Endothelial cell of umbilical vein (primary cell): ENCODE measurements at regions not wholly inside any gene's neighbourhood (a gene's known extent, or its start where the extent isn't known, plus 50 kb on each side); places are given as distances from the start of the nearest gene placed in this dataset.

Experiments
- BruUV-seq: library from RNA; stranded (reverse); fragments of 400-500 nt; replicated peaks from 2 replicates; lab custom pipeline; 2021; lab: Mats Ljungman, UMichigan
- CTCF ChIA-PET: fragments of 300-600, 350-600 bp; sonication (Branson Sonifier 250); formaldehyde crosslinking; loops from one replicate; lab custom pipeline; 2021; ENCODE audit warnings: antibody characterized with exemption, inconsistent platforms; lab: Charles Lee
- POLR2A ChIA-PET: fragments of 300-600, 350-600 bp; sonication (Branson Sonifier 250); formaldehyde crosslinking; loops from one replicate; lab custom pipeline; 2021; ENCODE audit warnings: antibody characterized with exemption, inconsistent platforms; lab: Charles Lee
- DNase-seq: peaks from one replicate; pipeline ENCODE4 v3.0.0-alpha.2; 2011; ENCODE audit warnings: low read depth, low spot score
- FAIRE-seq: peaks from 2 replicates; lab custom pipeline; 2011; peaks lifted over from hg19 to GRCh38; lab: Jason Lieb, UNC
- H2AFZ ChIP-seq: 2 replicates; pipeline ENCODE4 v1.6.0; 2012; ENCODE audit warnings: low read depth, low read length, control low read depth, inconsistent platforms
- H3K27ac ChIP-seq: 2 replicates; pipeline ENCODE4 v1.5.1; 2011; ENCODE audit warnings: low read depth, mild to moderate bottlenecking, control low read depth, low read length, moderate library complexity; ENCODE audit not compliant: insufficient read depth
- H3K27me3 ChIP-seq, 2 experiments: 2 replicates each; pipeline versions ENCODE4 v1.6.0 to v1.6.1; 2011; ENCODE audit warnings: low read length in 2 of 2, mixed read lengths in 1 of 2; ENCODE audit not compliant: control insufficient read depth in 2 of 2, insufficient read depth in 2 of 2
- H3K36me3 ChIP-seq, 2 experiments: 2 replicates in 1 of 2; 3 replicates in 1 of 2; pipeline ENCODE4 v1.5.1; 2011; ENCODE audit warnings: low read length in 2 of 2, mild to moderate bottlenecking in 1 of 2, moderate library complexity in 1 of 2; ENCODE audit not compliant: control insufficient read depth in 2 of 2, insufficient read depth in 2 of 2; ENCODE audit errors: extremely low read depth in 1 of 2
- H3K4me1 ChIP-seq: 3 replicates; pipeline ENCODE4 v1.5.1; 2011; ENCODE audit warnings: mild to moderate bottlenecking, low read length; ENCODE audit not compliant: control insufficient read depth, insufficient read depth; ENCODE audit errors: extremely low read depth
- H3K4me2 ChIP-seq: 2 replicates; pipeline ENCODE4 v1.6.1; 2011; ENCODE audit warnings: low read length, control low read depth, mixed read lengths; ENCODE audit not compliant: insufficient read depth
- H3K4me3 ChIP-seq, 3 experiments: fragments of 200-600 bp in 1 of 3; sonication (generic), shearing (Covaris generic) in 1 of 3; replicated peaks in 1 of 3; 2 replicates each; pipeline ENCODE4 v1.5.1; 2011 to 2016; ENCODE audit warnings: control low read depth in 3 of 3, low read length in 3 of 3, mild to moderate bottlenecking in 2 of 3, inconsistent platforms in 1 of 3, low read depth in 1 of 3, moderate library complexity in 1 of 3; ENCODE audit not compliant: insufficient read depth in 1 of 3
- H3K79me2 ChIP-seq: 2 replicates; pipeline ENCODE4 v1.6.0; 2012; ENCODE audit warnings: low read length, inconsistent platforms; ENCODE audit not compliant: control insufficient read depth, insufficient read depth
- H3K9ac ChIP-seq: replicated peaks from 2 replicates; pipeline ENCODE3; 2011; ENCODE audit warnings: low read length, control low read depth; ENCODE audit not compliant: insufficient read depth; ENCODE audit errors: extremely low read depth
- H3K9me1 ChIP-seq: replicated peaks from 3 replicates; pipeline ENCODE4 v1.6.0; 2011; ENCODE audit warnings: mild to moderate bottlenecking, low read length; ENCODE audit not compliant: control insufficient read depth, insufficient read depth; ENCODE audit errors: extremely low read depth
- H3K9me3 ChIP-seq: replicated peaks from 2 replicates; pipeline ENCODE4 v1.5.1; 2012; ENCODE audit warnings: low read length, inconsistent platforms; ENCODE audit not compliant: control insufficient read depth, insufficient read depth
- H4K20me1 ChIP-seq: replicated peaks from 2 replicates; pipeline ENCODE3; 2011; ENCODE audit warnings: mild to moderate bottlenecking, low read length; ENCODE audit not compliant: control insufficient read depth, insufficient read depth; ENCODE audit errors: extremely low read depth
- EZH2 ChIP-seq: IDR thresholded peaks from 2 replicates; pipeline ENCODE4 v1.6.1; 2012; ENCODE audit warnings: borderline replicate concordance, low read depth, mild to moderate bottlenecking, moderate library complexity, low read length, inconsistent platforms; ENCODE audit not compliant: severe bottlenecking
- FOS ChIP-seq: IDR thresholded peaks from 2 replicates; pipeline ENCODE4 v1.6.1; 2011; ENCODE audit warnings: mild to moderate bottlenecking, low read length, moderate library complexity, borderline replicate concordance; ENCODE audit not compliant: insufficient read depth
- GATA2 ChIP-seq: IDR thresholded peaks from 2 replicates; pipeline ENCODE4 v1.7.0; 2011; ENCODE audit warnings: low read depth, mild to moderate bottlenecking, moderate library complexity, mixed read lengths, low read length; ENCODE audit not compliant: insufficient read length, insufficient read depth
- JUN ChIP-seq: IDR thresholded peaks from 2 replicates; pipeline ENCODE4 v1.6.1; 2011; ENCODE audit warnings: borderline replicate concordance, low read depth; ENCODE audit not compliant: insufficient read length, insufficient read depth
- MYC ChIP-seq: IDR thresholded peaks from one replicate; pipeline ENCODE4 v1.6.1; 2011; ENCODE audit warnings: mild to moderate bottlenecking, low read depth, low read length
- POLR2A ChIP-seq: IDR thresholded peaks from 2 replicates; pipeline ENCODE4 v1.6.1; 2012; ENCODE audit warnings: low read depth, mild to moderate bottlenecking, control low read depth, low read length
- POLR2AphosphoS5 ChIP-seq: IDR thresholded peaks from 2 replicates; pipeline ENCODE4 v1.6.1; 2012; ENCODE audit warnings: low read depth, mild to moderate bottlenecking, control low read depth, low read length, moderate library complexity; ENCODE audit not compliant: insufficient read depth
- dilution Hi-C: fragments of 300-500 bp; cut with MboI; formaldehyde crosslinking; loops from one replicate; pipeline ENCODE4 v1.15.0; 2019; ENCODE audit warnings: low sequenced_read_pairs; ENCODE audit not compliant: extremely low pct_ligation_motif_present
- intact Hi-C: fragments of 100-400 bp; cut with micrococcal nuclease; formaldehyde crosslinking; loops from one replicate; pipeline ENCODE4 v1.10.0; 2022
- TF ChIP-seq, protein P1 (sequence below): IDR thresholded peaks from 2 replicates; pipeline ENCODE4 v1.6.1; 2011; ENCODE audit not compliant: insufficient read depth, insufficient read length
- TF ChIP-seq, protein P2 (sequence below), 2 donors: IDR thresholded peaks; 1 replicate in 1 of 2; 2 replicates in 1 of 2; pipeline ENCODE4 v1.5.1; 2011; ENCODE audit warnings: low read length in 2 of 2, mild to moderate bottlenecking in 2 of 2, moderate library complexity in 2 of 2, control low read depth in 1 of 2, inconsistent platforms in 1 of 2, low read depth in 1 of 2; ENCODE audit not compliant: insufficient read depth in 1 of 2; ENCODE audit errors: extremely low read depth in 1 of 2

DNA sequence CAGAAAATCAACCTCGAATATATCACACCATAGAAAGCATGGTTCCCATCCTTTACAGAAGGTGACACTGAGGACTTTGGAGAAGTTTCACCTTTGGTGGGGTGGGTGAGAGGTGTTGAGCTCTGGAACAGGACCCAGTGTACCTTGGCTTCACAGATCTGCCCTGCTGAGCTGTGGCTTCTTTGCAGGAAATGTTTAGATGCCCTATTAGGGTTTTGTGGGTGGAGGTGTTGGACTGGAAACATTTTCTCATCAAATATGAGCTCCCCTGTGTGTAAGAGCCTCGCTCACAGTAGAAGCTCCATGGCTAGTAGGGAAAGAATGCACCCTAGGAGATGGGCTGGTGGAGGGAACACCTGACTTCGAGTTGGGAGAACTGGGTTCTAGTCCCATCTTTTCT, 55.6 kb downstream of the RPL37A start:
- no peak overlapping the region for H2AFZ ChIP-seq
- H3K79me2 ChIP-seq, result no peaks in the 10 kb centered on the region
- no peak overlapping the region for H3K9ac ChIP-seq
- no peak overlapping the region for H3K4me3 ChIP-seq
- TF ChIP-seq, protein P1, sequence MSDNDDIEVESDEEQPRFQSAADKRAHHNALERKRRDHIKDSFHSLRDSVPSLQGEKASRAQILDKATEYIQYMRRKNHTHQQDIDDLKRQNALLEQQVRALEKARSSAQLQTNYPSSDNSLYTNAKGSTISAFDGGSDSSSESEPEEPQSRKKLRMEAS, result no peak
- TF ChIP-seq JUN (no peak), POLR2AphosphoS5 (no peak), EZH2 (no peak)
- H3K36me3 ChIP-seq, result no peaks in the 10 kb centered on the region
- no peaks in the 10 kb centered on the region for H4K20me1 ChIP-seq
- no peaks in the 10 kb centered on the region for H3K9me3 ChIP-seq
- ChIA-PET CTCF (interaction anchor here (0.8 kb wide), 1 partner anchor 10 kb away, joined by 3 read pairs; no protein-coding TSS in a partner anchor), POLR2A (no interaction called here)
- intact Hi-C loops, result no loop called here
- no peak for DNase-seq
- FAIRE-seq, result no peak
- no peak overlapping the region for H3K27ac ChIP-seq
- peaks cover 6% of the 10 kb centered on the region for H3K4me1 ChIP-seq
- H3K27me3 ChIP-seq, result no peaks in the 10 kb centered on the region
- H3K9me1 ChIP-seq, result no peaks in the 10 kb centered on the region
- dilution Hi-C loops, result no loop called here
- no TSS peak for BruUV-seq
- H3K4me2 ChIP-seq, result no peak overlapping the region

DNA sequence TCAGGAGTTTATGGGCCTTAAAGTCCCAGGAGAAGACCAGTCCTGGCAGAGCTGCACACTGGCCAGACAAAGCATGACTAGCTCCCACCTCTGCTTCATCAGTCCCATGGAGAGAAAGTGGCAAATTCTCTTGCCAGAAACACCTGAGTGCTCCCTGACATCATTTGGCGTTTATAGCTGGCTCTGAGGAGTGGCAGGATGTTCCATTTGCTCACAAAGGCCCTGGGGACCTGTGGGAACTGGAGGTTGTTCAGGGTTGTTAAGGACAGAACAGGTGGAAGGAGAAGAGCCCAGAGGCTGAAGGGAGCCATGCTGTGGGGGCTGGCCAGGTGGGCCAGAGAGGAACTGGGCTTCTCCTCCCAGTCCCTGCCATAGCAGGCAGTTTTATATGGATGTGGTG, 56.1 kb downstream of the RPL37A start:
- DNase-seq (no peak), FAIRE-seq (no peak)
- Histone ChIP-seq H3K4me3 (no peak overlapping the region), H3K9me3 (no peaks in the 10 kb centered on the region), H3K9ac (no peak overlapping the region), H3K36me3 (no peaks in the 10 kb centered on the region), H3K79me2 (no peaks in the 10 kb centered on the region), H2AFZ (no peak overlapping the region), H3K4me1 (peaks cover 6% of the 10 kb centered on the region), H3K4me2 (no peak overlapping the region), H3K27me3 (no peaks in the 10 kb centered on the region), H3K27ac (no peak overlapping the region), H3K9me1 (no peaks in the 10 kb centered on the region), H4K20me1 (no peaks in the 10 kb centered on the region)
- POLR2A ChIA-PET, result no interaction called here
- TF ChIP-seq, protein P1, result no peak
- TF ChIP-seq, protein P2, sequence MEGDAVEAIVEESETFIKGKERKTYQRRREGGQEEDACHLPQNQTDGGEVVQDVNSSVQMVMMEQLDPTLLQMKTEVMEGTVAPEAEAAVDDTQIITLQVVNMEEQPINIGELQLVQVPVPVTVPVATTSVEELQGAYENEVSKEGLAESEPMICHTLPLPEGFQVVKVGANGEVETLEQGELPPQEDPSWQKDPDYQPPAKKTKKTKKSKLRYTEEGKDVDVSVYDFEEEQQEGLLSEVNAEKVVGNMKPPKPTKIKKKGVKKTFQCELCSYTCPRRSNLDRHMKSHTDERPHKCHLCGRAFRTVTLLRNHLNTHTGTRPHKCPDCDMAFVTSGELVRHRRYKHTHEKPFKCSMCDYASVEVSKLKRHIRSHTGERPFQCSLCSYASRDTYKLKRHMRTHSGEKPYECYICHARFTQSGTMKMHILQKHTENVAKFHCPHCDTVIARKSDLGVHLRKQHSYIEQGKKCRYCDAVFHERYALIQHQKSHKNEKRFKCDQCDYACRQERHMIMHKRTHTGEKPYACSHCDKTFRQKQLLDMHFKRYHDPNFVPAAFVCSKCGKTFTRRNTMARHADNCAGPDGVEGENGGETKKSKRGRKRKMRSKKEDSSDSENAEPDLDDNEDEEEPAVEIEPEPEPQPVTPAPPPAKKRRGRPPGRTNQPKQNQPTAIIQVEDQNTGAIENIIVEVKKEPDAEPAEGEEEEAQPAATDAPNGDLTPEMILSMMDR (IDR thresholded peaks at IDR 0.05; ENCODE audit: extremely low read depth in 1 of 2, insufficient read depth in 1 of 2, low read depth in 1 of 2, low read length in 2 of 2), result no peak
- TF ChIP-seq EZH2 (no peak), GATA2 (no peak), JUN (no peak), POLR2A (no peak), FOS (no peak), MYC (no peak), POLR2AphosphoS5 (no peak)
- intact Hi-C loops (no loop called here), dilution Hi-C loops (no loop called here)
- no TSS peak for BruUV-seq
- CTCF ChIA-PET, result interaction anchor here (0.7 to 0.8 kb wide), 2 partner anchors 10 to 83 kb away, joined by 3 read pairs; no protein-coding TSS in a partner anchor
